ENCODE measurements at regions not wholly inside any gene's neighbourhood (a gene's known extent, or its start where the extent isn't known, plus 50 kb on each side); places are given as distances from the start of the nearest gene placed in this dataset.

DNA sequence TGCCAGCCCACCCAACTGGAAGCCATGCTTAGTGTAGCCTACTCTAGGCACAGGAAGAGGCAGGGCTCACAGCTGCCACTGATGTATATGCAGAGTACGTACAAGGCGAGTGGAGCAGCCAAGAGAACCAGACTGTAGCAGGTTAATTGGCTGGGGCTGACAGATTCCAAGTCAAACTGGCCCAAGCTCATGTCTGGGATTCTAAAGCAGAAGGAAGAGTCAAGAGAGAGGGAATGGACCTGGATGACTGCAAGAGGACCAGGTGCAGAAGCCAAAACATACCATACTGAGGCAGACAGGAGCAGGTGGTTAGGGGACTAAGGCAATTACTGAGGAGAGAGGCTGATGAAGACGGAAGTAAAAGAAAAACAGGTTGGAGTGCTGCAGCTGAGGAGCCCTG lies 51.3 kb upstream of the LRRN2 start:
- no peak for DNase-seq

DNA sequence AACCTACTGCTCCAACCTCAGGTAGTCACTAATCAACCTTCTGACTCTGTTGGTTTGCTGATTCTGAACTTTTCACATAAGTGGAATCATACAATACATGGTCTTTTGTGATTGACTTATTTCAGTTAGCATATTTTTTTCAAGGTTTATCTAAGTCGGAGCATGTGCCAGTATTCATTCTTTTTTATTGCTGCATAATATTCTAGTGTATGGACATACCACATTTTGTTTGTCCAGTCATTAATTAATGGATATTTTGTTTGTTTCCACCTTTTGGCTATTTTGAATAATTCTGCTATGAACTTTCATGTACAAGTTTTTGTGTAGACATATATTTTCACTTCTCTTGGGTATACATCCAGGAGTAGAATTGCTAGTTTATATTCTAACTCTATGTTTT lies 53.0 kb upstream of the LRRN2 start:
- DNase-seq, result no peak

DNA sequence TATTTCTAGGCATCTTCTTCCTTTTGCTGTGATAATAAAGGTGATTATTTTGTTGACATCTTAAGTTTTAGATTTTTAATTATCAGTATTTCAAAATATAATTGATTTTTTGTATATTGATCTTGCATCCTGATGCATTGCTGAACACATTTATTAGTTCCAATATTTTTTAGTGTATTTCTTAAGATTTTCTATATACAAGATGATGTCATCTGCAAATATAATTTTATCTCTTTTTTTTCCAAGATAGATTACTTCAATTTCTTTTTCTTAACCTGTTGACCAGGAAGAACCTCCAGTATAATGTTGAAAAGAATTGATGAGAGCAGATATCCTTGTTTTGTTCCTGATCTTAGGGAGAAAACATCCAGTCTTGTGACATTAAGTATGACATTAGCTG lies 54.8 kb upstream of the LRRN2 start:
- DNase-seq, result no peak

DNA sequence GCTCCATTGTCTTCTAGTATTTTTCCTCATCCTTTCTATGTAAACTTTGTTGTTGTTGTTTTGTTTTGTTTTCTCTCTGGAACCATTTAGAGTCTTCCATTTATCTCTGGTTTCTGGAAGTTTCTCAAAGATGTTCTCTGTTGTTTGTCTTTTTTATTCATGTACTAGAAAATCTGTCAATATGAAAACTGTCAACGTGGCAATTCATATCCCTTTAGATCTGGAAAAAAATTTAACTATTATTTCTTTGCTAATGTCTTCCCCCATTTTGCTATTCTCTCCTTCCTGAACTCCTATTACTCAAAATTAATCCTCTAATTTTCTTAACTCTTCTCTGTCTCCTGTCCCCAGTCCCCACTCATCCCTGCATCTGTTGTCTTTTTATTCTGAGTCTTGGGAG lies 55.9 kb upstream of the LRRN2 start:
- no peak for DNase-seq

DNA sequence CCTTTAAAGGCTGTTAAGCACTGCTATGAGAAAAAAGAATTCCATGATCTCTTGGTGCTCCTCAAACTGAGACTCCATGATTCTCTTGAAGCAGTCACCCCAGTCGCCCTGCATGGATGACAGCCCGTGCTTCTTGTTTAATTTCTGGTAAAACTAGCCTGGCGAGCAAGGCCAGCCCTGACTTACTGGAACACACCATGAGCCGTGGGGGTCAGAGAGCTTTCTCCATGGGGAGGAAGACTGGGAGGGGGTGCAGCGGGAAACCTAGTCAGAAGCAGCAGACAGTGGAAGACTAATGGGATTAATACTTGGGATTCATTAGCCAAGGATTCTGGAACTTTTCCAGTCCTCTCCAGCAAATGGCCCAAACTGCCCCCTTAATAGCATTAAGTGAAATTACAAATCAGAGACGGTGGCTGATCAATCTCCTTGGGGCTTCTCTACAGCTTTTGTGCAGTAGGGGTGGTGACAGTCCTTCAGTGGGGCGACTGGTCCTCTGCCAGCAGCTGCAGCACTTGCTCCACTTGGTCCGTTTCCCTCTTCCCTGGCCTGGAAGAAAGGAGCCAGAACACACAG lies 57.2 kb upstream of the LRRN2 start:
- DNase-seq, result no peak

DNA sequence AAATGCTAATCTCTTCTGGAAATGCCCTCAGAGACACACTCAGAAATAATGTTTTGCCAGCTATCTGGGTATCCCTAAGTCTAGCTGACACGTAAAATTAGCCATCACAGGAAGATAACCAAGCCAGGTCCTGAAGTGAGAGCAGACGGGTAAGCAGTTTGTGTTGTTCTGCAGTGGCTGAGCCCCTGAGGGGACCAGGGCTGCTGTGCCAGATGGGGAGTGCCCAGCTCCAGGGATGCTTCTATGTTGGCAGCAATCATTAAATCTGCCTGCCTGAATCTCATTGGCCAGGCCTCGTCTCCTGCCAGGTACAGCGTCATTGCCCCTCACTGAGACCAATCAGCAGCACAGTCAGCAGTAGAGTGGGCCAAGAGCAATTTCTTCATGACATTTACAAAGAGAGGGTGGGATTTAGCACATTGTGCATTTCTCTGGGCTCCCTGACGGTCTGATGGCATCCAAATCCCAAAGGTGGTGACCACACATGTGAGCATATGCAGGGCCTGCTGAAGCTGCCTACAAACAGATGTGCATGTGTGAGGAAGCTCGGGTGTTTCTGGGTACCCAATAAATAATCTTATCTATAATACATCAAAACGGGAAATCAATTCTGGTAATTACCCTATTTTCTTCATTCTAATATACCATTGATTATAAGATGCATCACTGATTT lies 58.7 kb upstream of the LRRN2 start:
- peak; percentile 31 for DNase-seq

DNA sequence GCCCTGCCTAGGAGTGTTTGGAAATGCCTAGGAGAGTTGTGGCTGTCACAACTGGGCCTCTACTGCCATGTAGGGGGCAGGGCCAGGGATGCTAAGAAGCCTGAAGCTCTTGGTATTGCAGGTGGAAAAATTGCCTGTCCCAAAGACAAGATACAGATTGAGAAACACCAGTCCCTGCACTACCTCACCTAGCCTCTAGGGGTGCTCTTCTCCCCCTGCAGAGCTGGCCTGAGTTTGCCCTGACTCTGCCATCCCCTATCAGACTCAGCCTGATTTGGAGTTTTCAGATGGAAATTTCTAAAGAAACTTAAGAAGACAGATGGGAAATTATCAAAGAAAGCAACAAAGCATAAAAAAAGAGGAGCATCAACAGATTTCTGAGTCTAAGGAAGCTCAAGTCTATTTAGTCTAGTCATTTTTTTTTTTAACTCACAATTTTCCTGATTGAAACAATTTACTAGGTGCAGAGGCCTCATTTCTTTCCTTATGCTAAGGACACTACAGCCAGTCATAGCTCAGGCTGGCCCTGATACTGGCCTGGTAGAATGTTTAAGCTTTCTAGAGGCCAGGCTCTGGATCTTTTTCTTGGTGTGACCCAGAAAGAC lies 61.4 kb upstream of the LRRN2 start:
- DNase-seq, result no peak

DNA sequence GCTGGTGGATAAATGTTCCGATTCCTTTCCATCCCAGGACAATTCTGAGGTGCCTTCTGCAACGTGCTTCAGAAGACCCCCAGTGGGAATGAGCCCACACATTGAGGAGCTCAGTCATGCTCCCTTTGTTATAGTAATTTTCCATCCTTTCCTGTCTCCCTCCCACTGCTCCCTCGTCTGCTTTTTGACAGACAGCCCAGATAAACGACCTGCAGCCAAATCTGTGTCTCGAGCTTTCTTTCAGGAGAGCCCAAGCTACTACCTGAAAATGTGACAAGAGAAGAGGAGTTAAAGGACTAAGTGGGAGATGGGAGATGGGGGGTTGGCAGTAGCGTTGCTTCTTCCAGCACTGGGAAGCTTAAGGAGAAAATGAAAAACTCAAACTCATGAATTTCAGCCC lies 65.9 kb upstream of the LRRN2 start:
- DNase-seq, result no peak

DNA sequence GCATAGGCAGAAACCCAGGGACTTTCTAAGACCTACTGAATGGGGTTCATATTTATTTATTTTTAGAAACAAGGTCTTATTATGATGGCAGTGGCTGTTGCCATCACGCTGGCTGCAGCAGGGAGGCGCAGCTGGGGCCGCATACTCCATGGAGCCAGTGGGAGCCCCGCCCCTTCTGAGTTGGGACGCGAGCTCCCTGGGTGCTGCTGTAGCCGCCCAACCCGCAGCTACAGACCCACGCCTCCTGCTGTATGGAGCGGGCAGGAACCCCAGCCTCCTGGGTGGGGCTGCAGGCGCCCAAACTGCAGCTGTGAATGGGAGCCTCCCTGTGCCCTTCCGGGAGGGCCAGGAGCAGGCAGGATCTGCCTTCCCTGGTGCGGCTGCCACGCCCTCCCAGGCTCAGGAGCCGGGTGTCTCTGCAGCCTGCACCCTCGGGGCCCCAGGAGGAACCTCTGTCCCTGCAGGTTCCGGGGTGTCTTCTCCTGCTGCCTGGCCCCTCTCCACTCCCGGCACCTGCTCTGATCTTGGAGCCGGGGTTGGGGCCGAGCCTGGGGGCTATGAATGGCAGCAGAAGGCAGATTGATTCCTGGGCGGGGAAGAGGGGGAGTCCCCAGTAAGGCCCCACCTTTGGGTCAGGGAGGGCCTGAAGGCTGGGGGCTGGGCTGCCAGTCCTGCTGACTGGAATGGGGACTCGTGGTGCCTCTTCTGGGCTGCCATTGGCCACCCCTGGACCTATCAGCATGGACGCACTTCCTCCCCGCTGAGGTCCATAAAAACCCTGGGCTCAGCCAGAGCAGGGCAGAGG lies 66.5 kb upstream of the LRRN2 start:
- DNase-seq, result no peak

DNA sequence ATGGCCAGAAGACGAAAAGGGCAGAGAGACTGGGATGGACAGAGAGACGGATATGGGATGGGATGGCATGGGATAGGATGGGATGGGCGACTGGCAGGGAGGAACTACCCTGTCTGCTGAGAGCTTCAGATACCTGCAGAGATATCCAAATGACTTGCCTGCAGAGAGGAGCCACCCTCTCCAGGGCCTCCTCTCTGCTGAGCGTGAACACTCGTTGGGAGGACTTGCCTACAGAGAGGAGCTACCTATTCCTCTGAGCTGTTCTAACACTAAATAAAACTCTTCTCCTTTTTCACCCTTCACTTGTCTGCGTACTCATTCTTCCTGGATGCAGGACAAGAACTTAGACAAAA lies 67.1 kb upstream of the LRRN2 start:
- no peak for DNase-seq

DNA sequence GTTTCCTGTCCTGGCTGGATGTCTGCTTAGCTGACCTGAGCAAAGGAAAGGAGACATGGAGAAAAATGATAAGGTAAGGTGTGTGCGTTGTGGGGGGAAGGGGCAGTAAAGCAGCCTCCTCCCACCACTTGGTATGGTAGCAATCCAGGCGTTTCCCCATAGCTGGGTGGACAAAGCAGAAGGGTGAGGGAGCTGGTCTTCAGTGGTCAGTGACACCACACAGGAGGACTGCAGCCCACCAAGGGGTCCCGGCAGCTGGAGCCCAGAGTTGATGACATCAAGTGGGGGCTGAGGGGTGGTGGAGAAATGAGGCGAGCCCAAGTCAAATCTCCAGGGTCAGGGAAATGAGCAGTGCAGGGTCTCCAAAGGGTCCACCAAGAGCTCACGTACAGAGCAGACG lies 69.3 kb upstream of the LRRN2 start:
- no peak for DNase-seq

DNA sequence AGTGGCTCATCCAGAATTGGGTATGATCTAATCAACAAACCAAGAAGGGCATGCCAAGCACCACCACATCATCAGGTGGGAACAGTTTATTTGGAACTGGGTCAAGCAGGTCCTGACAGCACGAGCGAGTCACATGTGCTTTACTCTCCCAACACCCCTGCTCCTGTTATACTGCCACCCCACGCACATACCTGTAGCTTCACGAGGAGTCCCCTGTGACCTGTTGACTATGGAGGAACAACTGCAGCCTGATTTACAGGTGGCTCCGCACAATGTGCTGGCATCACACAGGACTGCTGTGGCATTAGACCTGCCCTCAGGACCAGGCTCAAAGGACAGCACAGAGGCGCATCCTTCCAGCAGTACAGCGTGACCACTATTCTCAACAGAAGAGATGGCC lies 70.8 kb upstream of the LRRN2 start:
- no peak for DNase-seq

DNA sequence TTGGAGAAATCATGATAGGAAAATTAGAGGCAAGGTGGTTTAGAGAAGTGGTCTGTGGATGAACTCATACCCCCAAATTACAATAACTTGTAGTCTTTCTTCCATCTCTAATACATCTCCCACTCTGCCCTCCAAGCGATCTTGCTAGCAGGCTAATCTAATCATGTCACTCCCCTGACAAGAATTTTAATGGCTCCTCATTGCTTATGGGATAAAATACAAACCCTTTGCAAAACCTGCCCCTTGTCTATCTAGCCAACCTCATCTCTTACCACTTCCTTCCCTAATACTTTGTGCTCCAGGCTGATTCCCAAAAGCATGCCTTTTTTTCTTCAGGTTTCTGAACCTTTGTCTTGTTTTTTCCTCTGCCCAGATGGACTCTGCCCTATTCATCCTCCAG lies 71.3 kb upstream of the LRRN2 start:
- no peak for DNase-seq

DNA sequence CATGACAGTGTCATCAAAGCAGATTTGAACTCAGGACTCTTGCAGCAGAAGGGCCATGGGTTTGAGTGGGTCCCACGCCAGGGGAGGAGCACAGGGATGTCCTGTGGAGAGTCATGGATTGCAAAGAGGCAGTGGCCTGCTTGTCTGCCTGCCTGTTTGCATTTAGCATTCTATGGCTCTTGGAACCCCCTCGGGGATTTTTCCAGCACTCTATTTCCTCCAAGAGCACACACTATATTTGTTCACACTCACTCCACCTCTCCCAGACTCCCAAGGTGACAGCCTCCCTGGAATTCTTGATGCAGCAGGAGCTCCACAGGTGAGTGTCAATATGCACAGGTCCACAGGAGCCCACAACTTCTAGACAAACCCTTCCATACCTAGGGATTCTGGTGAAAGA lies 73.1 kb upstream of the LRRN2 start:
- no peak for DNase-seq

DNA sequence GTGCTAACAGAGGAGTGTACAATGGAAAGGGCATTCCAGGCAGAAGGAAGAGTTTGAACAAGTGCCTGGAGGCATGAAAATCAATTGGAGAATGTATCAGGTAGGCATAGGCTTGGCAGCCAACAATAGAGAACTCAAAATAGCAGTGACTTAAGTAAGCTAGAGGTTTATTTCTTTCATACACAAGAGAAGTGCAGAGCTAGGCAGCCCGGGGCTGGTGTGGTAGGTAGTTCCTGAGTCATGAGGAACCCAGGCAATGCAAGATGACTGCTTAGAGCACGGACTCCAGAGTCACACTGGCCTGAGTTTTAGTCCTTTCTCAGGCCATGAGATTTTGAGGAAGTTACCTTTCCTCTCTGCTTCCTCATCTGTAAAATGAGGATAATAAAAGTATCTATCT lies 74.8 kb upstream of the LRRN2 start:
- DNase-seq, result no peak

DNA sequence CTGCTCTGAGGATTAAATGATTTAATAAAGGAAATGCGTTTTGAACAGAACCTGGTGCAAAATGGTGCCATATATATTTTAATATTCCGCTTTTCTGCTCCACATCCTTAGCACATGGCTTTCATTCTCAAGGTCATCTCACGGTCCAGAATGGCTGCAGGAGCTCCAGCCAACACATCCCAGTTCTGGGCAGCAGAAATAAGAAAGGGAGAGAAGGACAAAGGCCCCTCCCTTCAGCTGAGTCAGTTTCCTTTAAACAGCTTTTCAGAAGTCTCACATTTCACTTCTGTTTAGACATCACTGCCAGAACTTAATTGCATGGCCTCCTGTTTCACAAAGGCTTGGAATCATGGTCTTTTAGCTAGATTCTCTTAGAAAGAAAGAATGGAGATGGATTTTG lies 75.2 kb upstream of the LRRN2 start:
- DNase-seq, result no peak

DNA sequence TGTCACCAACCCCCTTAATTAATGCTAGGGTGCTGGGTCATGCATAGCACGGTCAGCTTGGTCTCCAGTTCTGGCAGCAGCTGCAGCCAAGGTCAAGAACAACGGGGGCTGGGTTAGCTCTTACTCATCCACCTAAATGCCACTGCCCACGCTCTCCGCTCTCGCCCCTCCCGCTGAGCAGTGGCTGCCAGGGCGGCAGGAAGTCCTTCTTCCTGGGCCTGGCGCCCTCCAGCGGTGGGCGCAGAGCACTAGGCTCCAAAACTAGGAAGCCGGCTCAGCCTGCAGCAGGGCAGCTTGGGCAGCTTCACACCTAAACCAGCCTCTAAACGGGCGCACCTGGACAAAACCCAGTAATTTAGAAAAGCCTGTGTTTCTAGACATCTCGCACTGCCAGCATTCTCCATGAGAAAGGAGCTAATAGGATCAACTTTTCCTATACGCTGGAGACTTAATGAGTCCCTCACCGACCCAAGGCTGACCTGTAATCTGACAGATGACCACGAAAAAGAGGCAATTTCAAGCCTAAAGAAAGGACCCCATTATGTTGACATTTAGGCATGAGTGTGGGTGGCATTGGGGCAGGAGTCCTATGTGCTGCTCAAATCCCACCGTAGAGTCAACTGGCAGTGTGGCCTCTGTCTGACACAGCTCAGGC lies 78.4 kb upstream of the LRRN2 start:
- peak; percentile 73 for DNase-seq

DNA sequence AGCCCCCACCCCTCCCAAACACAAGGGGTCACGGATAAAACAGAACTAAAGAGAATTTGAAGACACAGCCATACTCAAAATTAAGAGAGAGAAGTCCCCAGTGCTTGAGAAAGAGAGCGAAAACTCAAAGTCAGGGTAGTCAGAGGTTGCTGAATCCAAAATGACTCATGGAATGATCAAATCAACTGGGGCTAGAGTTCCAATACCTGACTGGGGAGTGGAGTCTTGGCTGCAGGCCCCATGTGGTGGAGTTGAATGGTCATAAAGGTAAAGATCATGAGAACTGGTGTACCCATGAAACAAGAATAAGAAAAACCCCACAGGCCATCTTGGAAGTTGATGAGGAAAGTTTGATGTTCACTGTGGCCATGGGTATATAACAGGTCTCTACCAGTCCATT lies 84.5 kb upstream of the LRRN2 start:
- no peak for DNase-seq

DNA sequence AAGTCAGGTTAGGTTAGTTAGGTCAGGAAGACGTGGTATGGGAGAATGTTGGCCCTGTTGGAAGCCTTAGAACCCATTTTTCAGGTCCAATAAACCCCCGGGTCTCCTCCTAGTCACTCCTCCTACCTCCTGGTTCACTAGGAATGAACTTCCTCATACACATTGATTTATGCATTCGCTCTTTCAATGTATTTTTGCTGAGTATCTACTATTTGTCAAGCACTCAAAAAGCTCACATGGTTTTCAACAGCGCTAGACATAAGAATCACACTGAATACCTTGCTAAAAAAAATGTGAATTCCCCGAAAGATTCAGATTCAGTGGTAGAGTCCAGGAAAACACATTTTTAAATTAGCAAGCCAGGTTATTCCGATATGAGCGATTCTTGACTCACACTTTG lies 85.8 kb upstream of the LRRN2 start:
- DNase-seq, result no peak

DNA sequence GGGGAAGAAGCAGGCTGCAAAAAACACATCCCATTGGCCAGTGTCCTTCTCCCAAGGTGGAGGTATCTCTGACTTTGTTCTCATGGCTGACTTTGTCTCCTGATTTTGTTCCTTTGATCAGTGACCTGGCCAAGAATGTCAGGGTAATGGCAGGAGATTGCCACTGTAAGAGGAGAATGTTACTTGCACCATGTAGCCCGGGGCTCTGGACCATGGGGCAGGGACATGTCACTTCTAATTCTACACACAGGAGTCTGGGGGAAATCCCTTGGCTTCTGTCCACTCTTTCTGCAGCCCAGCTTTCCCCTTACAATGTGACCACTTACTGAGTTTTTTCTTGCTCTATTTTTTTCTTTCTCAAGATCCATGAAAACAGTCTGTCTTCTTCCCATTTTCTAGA lies 87.7 kb upstream of the LRRN2 start:
- no peak for DNase-seq

DNA sequence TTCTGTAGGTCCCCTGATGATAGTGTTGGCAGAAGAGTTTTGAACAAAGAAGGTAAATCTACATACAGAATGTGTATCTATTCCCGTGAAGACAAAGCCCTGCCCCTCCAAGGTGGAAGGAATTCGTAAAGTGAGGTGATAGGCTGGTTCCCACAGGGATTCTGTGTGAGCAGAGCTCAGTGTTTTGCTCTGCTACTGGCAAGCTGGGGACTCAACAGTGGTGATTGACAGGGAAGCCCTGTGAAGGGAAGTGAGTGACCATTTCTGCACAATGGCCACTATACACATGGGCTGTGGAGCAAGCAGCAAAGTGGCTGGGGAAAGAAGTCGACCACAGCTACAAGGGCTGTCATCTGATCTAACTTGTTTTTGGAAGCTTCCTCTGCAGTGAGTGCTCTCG lies 90.0 kb upstream of the LRRN2 start:
- DNase-seq, result no peak

DNA sequence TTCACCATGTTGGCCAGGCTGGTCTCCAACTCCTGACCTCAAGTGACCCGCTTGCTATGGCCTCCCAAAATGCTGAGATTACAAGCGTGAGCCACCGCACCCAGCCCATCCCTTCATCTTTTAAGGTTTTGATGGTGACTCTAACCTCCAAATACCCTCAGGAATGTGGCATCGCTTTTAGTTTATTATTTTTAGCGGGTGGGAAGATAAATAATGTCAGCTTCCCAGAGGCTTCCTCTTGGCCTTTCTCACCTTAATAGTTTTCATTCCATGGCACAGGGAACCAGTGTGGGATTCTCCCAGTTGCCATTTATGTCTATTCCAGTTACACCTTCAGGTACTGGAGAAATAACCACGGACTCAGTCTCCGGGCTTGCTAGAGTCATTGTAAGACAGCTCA lies 92.1 kb upstream of the LRRN2 start:
- no peak for DNase-seq

DNA sequence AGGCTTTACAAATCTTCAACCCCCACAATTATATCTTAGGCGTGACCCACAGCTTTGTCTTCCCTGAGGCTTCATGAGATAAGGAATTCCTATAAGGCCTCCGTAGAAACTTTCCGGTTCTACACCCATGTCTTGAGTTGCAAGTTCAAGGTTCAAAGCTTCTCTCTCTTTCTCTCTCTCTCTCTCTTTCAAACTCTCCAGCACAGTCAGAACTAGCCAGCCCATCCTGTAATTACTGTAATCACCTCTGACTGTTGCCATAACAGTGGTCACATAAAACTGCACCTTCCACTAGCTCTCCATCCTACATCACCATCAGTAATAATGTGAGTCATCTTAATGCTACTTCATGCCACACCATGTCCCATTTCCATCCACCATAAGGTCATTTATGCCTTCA lies 90.0 kb upstream of the NFASC start:
- DNase-seq, result no peak
